GM10266 (cell line): ENCODE measurements at regions not wholly inside any gene's neighbourhood (a gene's known extent, or its start where the extent isn't known, plus 50 kb on each side); places are given as distances from the start of the nearest gene placed in this dataset.

ENCODE experiments used
- DNase-seq: peaks from one replicate; pipeline ENCODE4 v3.0.0; 2012; ENCODE audit errors: extremely low spot score
- TF ChIP-seq, protein P1 (sequence below): IDR thresholded peaks from 2 replicates; pipeline ENCODE4 v1.5.1; 2012; ENCODE audit warnings: mild to moderate bottlenecking, low read depth; ENCODE audit not compliant: control insufficient read depth, insufficient read depth; ENCODE audit errors: missing control alignments

DNA sequence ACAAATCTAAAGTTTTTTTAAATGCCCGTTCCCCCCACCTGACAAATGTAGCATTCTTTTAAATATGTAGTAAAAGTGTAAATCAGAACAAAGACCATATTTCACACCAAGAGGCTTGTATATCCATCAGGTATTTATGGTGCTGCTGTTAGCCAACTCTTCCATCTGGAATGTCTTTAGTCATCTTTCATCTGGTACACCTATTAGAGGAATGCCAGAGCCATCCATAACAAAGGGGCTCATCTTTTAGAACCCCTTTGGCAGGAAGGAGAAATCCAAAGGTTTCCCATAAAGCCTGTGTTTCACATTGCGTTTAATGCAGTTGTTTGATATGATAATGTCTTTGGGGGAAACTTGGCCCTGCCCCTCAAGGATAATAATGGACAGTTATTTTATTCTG, 79.3 kb upstream of the C1orf87 start:
- no peak for DNase-seq
- TF ChIP-seq, protein P1, sequence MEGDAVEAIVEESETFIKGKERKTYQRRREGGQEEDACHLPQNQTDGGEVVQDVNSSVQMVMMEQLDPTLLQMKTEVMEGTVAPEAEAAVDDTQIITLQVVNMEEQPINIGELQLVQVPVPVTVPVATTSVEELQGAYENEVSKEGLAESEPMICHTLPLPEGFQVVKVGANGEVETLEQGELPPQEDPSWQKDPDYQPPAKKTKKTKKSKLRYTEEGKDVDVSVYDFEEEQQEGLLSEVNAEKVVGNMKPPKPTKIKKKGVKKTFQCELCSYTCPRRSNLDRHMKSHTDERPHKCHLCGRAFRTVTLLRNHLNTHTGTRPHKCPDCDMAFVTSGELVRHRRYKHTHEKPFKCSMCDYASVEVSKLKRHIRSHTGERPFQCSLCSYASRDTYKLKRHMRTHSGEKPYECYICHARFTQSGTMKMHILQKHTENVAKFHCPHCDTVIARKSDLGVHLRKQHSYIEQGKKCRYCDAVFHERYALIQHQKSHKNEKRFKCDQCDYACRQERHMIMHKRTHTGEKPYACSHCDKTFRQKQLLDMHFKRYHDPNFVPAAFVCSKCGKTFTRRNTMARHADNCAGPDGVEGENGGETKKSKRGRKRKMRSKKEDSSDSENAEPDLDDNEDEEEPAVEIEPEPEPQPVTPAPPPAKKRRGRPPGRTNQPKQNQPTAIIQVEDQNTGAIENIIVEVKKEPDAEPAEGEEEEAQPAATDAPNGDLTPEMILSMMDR, result no peak

DNA sequence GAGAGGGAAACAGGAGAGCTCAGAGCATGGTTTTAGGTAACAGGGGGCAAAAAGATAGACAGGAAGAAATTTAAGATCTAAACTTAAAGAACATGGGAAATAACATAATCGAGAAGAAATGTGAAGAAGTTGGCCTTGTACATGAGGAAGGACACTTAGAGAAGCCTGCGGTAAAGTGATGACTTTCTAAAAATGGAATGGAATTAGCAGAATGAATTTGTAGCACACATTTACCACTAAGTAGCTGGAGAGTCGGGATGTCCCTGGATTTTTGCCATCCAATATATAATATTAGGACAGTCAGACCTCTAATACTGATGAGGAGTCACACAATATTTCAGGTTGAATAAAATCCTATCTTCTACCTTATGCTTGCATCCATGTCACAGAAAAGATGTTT, 77.7 kb upstream of the C1orf87 start:
- DNase-seq, result no peak
- TF ChIP-seq, protein P1, result no peak

DNA sequence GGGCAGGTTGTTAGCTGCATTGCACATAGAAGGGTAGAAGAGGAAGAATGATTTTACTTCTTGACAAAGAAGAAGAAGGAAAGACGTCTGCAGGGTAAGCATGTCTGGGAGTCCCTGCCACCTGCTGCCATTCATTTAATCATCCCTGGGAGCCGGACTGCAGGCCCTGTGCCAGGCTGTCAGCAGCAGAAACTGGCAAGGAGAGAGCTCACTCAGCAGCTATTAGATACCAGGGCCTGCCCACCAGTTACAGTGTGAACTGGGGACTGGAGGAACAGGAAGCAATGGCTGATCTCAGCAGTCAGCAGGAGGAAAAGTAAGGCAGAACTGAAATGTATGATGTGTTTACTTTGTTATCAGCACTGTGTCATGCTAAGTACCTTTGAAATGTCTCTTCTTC, 75.7 kb upstream of the C1orf87 start:
- TF ChIP-seq, protein P1, result no peak
- no peak for DNase-seq

- TF ChIP-seq, protein P1, result no peak
- DNase-seq, result no peak
Measured at GRCh38 chr1:60146884-60147283, 73.3 kb upstream of the C1orf87 start.

DNA sequence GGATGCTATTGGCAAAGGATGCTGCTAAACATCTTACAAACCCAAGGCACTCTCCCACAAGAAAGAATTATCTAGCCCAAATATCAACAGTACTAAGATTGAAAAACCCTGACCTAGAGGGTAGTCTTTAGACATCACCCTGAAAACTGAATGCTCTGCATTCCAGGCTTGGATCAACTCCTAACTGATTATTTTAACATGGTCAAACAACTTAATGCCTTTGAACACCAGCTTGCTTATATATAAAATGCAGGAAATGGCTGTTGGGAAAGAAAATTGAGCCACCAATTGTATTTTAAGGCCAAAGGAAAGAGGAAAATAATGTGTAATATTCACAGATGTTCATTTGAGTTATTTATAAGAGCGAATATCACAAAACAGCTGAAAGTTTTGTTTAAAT, 72.2 kb upstream of the C1orf87 start:
- no peak for DNase-seq
- TF ChIP-seq, protein P1, result no peak

DNA sequence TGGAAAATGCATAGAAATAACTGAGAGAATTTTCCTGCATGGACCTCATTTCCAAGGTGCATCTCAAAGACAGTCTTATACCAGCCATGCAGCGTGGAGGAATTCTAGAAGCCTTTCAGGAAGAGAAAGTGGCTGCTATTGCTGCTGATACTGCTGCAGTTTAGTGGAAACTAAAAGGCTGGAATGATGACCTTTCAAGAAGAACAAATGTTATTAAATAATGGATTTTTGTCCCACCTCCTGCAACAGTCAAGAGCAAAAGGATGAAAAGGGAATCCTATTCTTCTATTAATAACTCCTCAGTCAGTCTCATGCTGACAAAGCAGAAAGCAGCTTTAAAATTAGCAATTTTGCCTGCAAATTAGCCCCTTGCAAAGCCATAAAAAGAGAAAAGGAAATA, 68.2 kb upstream of the C1orf87 start:
- DNase-seq, result no peak
- TF ChIP-seq, protein P1, result no peak

- DNase-seq, result no peak
- TF ChIP-seq, protein P1, result no peak
Measured at GRCh38 chr1:60141276-60141675, 67.7 kb upstream of the C1orf87 start.

DNA sequence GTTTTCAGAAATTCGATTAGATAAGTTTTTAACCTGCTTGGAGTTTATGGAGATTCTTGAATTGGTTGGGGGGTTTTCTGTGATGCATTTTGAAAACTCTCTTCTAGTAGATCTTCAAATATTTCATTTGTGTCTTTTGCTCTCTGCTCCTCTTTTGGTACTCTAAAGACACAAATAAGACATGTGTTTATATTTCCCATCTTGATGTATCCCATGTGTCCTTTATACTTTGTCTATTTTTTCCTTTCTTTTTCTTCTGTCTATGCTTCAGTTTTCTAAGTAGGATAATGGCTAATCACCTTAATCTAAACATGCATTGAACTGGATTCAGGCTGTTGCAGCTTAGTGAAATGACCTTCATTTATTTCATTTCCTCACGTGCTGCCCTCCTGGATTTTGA, 63.8 kb upstream of the C1orf87 start:
- no peak for DNase-seq
- TF ChIP-seq, protein P1, result no peak
